ENCODE measurements at regions not wholly inside any gene's neighbourhood (a gene's known extent, or its start where the extent isn't known, plus 50 kb on each side); places are given as distances from the start of the nearest gene placed in this dataset.
"Not testable (repeated sequence)": the region's sequence is repeated elsewhere in the genome, so short reads cannot be mapped to it uniquely, and the experiment has no call there.

DNA sequence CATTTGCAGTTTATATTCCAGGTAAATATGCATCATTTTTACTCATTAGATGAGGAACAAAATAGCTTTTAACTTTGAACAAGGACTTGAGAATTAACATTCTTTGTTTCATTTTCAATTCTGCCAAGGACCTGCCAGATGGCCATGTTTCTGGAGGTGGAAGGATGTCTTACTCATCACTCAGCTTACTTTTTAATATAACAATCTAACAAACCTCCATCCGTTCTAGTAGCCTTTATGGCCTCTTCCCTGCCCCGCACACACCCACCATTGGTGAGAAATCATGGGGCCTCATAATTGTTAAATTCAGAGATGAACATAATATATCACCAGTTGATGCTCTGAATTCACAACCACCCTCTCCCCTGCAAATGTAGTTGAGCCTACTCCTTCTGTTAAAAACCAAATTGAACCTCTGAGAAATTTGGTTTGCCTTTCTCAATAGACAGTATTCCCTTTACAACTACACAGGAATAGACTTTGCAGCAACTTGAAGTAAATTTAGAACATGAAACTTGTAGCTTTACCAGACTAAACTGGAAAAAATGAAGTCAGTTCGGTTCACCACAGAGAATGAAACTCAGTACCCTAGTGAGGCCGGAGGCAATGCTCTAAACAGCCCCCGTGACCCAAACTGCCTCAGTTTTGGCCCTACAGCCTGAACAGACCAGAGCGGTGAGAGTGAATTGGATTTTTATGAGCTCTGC is 50.1 kb upstream of the ACSL4 start:
- Histone ChIP-seq H3K27ac (no peak overlapping the region), H3K9me3 (replicated peaks) (no peaks in the 10 kb centered on the region), H3K4me3 (no peak overlapping the region), H3K4me1 (replicated peaks) (no peaks in the 10 kb centered on the region), H3K36me3 (no peaks in the 10 kb centered on the region), H3K27me3 (replicated peaks) (no peaks in the 10 kb centered on the region)
- DNase-seq (ENCODE audit: low read depth in 1 of 2, low spot score in 2 of 2) = no peak

- no peaks in the 10 kb centered on the region for H3K27me3 ChIP-seq (replicated peaks)
- no peaks in the 10 kb centered on the region for H3K36me3 ChIP-seq
- H3K4me1 ChIP-seq (replicated peaks) = no peaks in the 10 kb centered on the region
- H3K4me3 ChIP-seq = no peak overlapping the region
- H3K9me3 ChIP-seq (replicated peaks) = no peaks in the 10 kb centered on the region
- no peak for DNase-seq (ENCODE audit: low read depth in 1 of 2, low spot score in 2 of 2)
- no peak overlapping the region for H3K27ac ChIP-seq
Measured at GRCh38 chrX:109783701-109784079, 50.6 kb upstream of the ACSL4 start.

DNA sequence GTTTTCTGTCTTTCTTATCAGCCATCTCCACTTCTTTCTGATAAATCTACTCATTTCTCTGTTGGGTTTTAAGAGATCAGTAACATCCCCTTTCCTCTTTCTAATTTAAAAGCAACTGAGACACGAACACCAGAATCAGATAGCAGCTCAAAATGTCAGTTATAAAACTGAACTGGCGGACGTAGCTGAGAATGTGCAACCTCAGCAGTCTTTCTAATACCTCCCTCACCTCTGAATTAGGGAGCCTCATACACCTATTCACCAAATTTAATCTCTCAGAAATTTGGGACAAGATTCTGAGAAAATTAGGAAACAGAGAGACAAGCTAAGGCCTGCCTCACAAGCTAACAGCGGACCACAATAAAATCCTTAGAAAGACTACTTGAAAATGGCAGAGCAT is 52.0 kb upstream of the ACSL4 start:
- H3K4me3 ChIP-seq = no peak overlapping the region
- no peaks in the 10 kb centered on the region for H3K9me3 ChIP-seq (replicated peaks)
- DNase-seq (ENCODE audit: low read depth in 1 of 2, low spot score in 2 of 2) = no peak
- H3K4me1 ChIP-seq (replicated peaks) = no peaks in the 10 kb centered on the region
- no peak overlapping the region for H3K27ac ChIP-seq
- H3K36me3 ChIP-seq = no peaks in the 10 kb centered on the region
- H3K27me3 ChIP-seq (replicated peaks) = no peaks in the 10 kb centered on the region

DNA sequence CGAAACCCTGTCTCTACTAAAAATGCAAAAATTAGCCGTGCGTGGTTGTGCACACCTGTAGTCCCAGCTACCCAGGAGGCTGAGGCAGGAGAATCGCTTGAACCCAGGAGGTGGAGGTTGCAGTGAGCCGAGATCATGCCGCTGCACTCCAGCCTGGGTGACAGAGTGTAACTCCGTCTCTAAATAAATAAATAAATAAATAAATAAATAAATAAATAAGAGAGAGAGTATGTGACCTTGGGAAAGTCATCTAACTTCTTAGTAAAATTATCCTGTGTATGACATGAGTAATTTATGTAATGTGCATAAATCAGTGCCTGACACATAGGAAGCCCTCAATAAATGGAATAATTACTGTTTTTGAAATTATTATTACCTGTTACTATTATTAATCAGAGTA is 57.5 kb upstream of the ACSL4 start:
- H3K4me1 ChIP-seq (replicated peaks); H3K9me3 ChIP-seq (replicated peaks); H3K27ac ChIP-seq; H3K4me3 ChIP-seq; H3K36me3 ChIP-seq; H3K27me3 ChIP-seq (replicated peaks); DNase-seq (ENCODE audit: low read depth in 1 of 2, low spot score in 2 of 2): not testable (repeated sequence)

DNA sequence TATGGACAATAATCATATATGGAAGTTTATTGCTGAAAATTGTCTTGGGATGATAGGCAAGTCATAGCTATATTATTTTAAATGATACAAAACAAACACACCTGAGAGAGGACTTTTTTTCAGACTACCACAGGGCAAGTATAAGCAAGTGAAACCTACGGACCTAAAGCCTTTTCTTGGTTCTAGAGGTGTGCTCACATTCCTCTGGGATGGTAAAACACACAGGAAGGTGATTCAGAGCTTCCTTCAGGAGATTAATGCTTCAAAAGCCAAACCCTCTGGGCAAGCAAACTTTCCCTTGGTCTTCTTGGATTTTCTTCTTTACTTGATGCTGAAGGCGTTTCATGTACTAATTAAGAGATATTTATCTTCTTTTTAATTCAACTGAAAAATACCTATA is 60.1 kb upstream of the ACSL4 start:
- no peaks in the 10 kb centered on the region for H3K9me3 ChIP-seq (replicated peaks)
- H3K27ac ChIP-seq = no peak overlapping the region
- H3K4me3 ChIP-seq = no peak overlapping the region
- no peaks in the 10 kb centered on the region for H3K4me1 ChIP-seq (replicated peaks)
- DNase-seq (ENCODE audit: low read depth in 1 of 2, low spot score in 2 of 2) = no peak
- no peaks in the 10 kb centered on the region for H3K27me3 ChIP-seq (replicated peaks)
- no peaks in the 10 kb centered on the region for H3K36me3 ChIP-seq

GRCh38 chrX:109795682-109796081 is 62.6 kb upstream of the ACSL4 start:
- Histone ChIP-seq H3K9me3 (replicated peaks) (no peaks in the 10 kb centered on the region), H3K4me1 (replicated peaks) (no peaks in the 10 kb centered on the region), H3K27me3 (replicated peaks) (no peaks in the 10 kb centered on the region), H3K36me3 (no peaks in the 10 kb centered on the region), H3K4me3 (no peak overlapping the region), H3K27ac (no peak overlapping the region)
- DNase-seq (ENCODE audit: low read depth in 1 of 2, low spot score in 2 of 2) = no peak

- no peaks in the 10 kb centered on the region for H3K36me3 ChIP-seq
- H3K4me1 ChIP-seq (replicated peaks) = no peaks in the 10 kb centered on the region
- no peak overlapping the region for H3K4me3 ChIP-seq
- H3K9me3 ChIP-seq (replicated peaks) = no peaks in the 10 kb centered on the region
- no peak for DNase-seq (ENCODE audit: low read depth in 1 of 2, low spot score in 2 of 2)
- no peaks in the 10 kb centered on the region for H3K27me3 ChIP-seq (replicated peaks)
- H3K27ac ChIP-seq = no peak overlapping the region
Measured at GRCh38 chrX:109797311-109797975, 64.4 kb upstream of the ACSL4 start.

DNA sequence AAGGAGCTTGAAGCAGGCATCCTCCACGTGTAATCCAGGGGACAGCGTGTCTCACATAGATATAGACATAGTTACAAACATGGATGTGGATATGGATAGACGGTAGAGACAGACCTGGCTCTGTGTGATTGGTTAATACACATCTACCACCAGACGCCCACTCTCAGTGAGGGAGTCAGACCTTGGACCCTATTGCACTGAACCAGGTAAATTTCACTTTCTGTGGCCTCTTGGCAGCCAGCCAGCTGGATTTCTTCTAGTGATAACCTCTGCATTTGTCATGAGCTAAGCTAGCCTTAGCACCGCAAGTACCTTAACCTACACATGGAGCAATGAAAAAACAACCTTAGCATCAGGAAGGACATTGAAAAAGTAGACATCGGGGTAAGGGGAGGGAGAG is 79.2 kb upstream of the ACSL4 start:
- DNase-seq (ENCODE audit: low read depth in 1 of 2, low spot score in 2 of 2) = no peak
- Histone ChIP-seq H3K36me3 (no peaks in the 10 kb centered on the region), H3K9me3 (replicated peaks) (no peaks in the 10 kb centered on the region), H3K27me3 (replicated peaks) (no peaks in the 10 kb centered on the region), H3K4me3 (no peak overlapping the region), H3K27ac (no peak overlapping the region), H3K4me1 (replicated peaks) (no peaks in the 10 kb centered on the region)

DNA sequence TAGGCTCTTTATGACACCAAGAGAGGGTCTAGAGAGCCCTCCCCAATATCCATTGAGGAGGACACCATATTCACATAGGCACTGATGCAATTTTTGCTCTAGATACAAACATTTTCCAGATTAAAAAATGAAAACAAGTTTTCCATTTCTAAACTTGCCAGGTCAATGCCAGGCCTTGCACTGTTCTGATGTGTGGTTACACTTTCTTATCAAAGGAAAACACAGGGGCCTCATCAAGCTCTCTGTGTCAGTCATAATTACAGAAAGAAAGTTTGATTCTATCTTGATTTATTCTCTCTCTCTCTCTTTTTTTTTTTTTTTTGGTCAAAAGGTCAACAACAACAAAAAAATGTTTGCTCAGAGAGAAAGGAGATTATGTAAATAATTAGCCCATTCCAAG is 80.2 kb upstream of the ACSL4 start:
- Histone ChIP-seq H3K4me1 (replicated peaks) (no peaks in the 10 kb centered on the region), H3K36me3 (no peaks in the 10 kb centered on the region), H3K9me3 (replicated peaks) (no peaks in the 10 kb centered on the region), H3K4me3 (no peak overlapping the region), H3K27ac (no peak overlapping the region), H3K27me3 (replicated peaks) (no peaks in the 10 kb centered on the region)
- no peak for DNase-seq (ENCODE audit: low read depth in 1 of 2, low spot score in 2 of 2)

- H3K4me3 ChIP-seq = no peak overlapping the region
- peaks cover 14% of the 10 kb centered on the region for H3K4me1 ChIP-seq (replicated peaks)
- DNase-seq (ENCODE audit: low read depth in 1 of 2, low spot score in 2 of 2) = no peak
- no peaks in the 10 kb centered on the region for H3K9me3 ChIP-seq (replicated peaks)
- H3K27ac ChIP-seq = no peak overlapping the region
- H3K27me3 ChIP-seq (replicated peaks) = no peaks in the 10 kb centered on the region
- no peaks in the 10 kb centered on the region for H3K36me3 ChIP-seq
Measured at GRCh38 chrX:109818976-109819375, 85.9 kb upstream of the ACSL4 start.

- no peaks in the 10 kb centered on the region for H3K9me3 ChIP-seq (replicated peaks)
- peaks cover 28% of the 10 kb centered on the region for H3K4me1 ChIP-seq (replicated peaks)
- DNase-seq (ENCODE audit: low read depth in 1 of 2, low spot score in 2 of 2) = peak; percentile 33 to 45
- no peak overlapping the region for H3K4me3 ChIP-seq
- H3K27me3 ChIP-seq (replicated peaks) = no peaks in the 10 kb centered on the region
- H3K27ac ChIP-seq = peak overlapping the region; percentile 49
- H3K36me3 ChIP-seq = no peaks in the 10 kb centered on the region
Measured at GRCh38 chrX:109822861-109823260, 89.8 kb upstream of the ACSL4 start.

- H3K9me3 ChIP-seq (replicated peaks) = no peaks in the 10 kb centered on the region
- H3K4me1 ChIP-seq (replicated peaks) = peaks cover 32% of the 10 kb centered on the region
- peak overlapping the region; percentile 31 for H3K27ac ChIP-seq
- H3K36me3 ChIP-seq = no peaks in the 10 kb centered on the region
- H3K27me3 ChIP-seq (replicated peaks) = no peaks in the 10 kb centered on the region
- H3K4me3 ChIP-seq = no peak overlapping the region
- peak; percentile 76 to 77 for DNase-seq (ENCODE audit: low read depth in 1 of 2, low spot score in 2 of 2)
Measured at GRCh38 chrX:109826954-109827708, 94.1 kb upstream of the ACSL4 start.

DNA sequence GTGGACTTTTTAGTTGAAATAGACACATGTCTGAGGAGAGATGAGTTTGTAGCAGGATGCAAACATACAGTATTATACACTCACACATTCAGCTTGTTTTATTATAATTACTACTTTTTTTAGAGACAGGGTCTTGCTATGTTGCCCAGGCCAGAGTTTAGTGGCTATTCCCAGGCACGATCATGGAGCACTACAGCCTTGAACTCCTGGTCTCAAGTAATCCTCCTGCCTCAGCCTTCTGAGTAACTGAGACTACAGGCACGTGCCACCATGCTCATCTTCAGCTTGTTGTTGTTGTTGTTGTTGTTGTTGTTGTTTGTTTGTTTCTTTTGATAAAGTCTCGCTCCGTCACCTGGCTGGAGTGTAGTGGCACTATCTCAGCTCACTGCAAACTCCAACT is 94.7 kb upstream of the ACSL4 start:
- peaks cover 27% of the 10 kb centered on the region for H3K4me1 ChIP-seq (replicated peaks)
- H3K9me3 ChIP-seq (replicated peaks) = no peaks in the 10 kb centered on the region
- no peak overlapping the region for H3K27ac ChIP-seq
- no peaks in the 10 kb centered on the region for H3K27me3 ChIP-seq (replicated peaks)
- H3K4me3 ChIP-seq = no peak overlapping the region
- H3K36me3 ChIP-seq = no peaks in the 10 kb centered on the region
- DNase-seq (ENCODE audit: low read depth in 1 of 2, low spot score in 2 of 2) = no peak

GRCh38 chrX:109830157-109830703 is 97.2 kb upstream of the ACSL4 start:
- no peak for DNase-seq (ENCODE audit: low read depth in 1 of 2, low spot score in 2 of 2)
- no peaks in the 10 kb centered on the region for H3K9me3 ChIP-seq (replicated peaks)

More at GRCh38 chrX:109830157-109830703, 97.2 kb upstream of the ACSL4 start:
- no peaks in the 10 kb centered on the region for H3K36me3 ChIP-seq
- H3K4me1 ChIP-seq (replicated peaks) = peaks cover 18% of the 10 kb centered on the region
- H3K27me3 ChIP-seq (replicated peaks) = no peaks in the 10 kb centered on the region
- H3K4me3 ChIP-seq = no peak overlapping the region
- no peak overlapping the region for H3K27ac ChIP-seq

All from SJSA1 (cell line).